K562 (cell line): ENCODE measurements at regions not wholly inside any gene's neighbourhood (a gene's known extent, or its start where the extent isn't known, plus 50 kb on each side); places are given as distances from the start of the nearest gene placed in this dataset.
"Not testable (repeated sequence)": the region's sequence is repeated elsewhere in the genome, so short reads cannot be mapped to it uniquely, and the experiment has no call there.

ENCODE experiments used
- ATAC-seq: fragments of 200-7000 bp; cut with Tn5 transposase; 3 replicates; pipeline ENCODE4 v1.9.1; 2020; ENCODE audit warnings: moderate library complexity
- BruUV-seq: library from RNA; stranded (reverse); fragments of 400-500 nt; replicated peaks from 2 replicates; lab custom pipeline; 2021; lab: Mats Ljungman, UMichigan
- CTCF ChIA-PET: fragments of 300-600 bp; formaldehyde crosslinking; extraction: SDS; loops from one replicate; lab custom pipeline; 2021; ENCODE audit warnings: low intra/inter-chr PET ratio; lab: Yijun Ruan, JAX
- POLR2A ChIA-PET: fragments of 300-600, 350-650 bp; sonication (Branson Sonifier 250); formaldehyde crosslinking; extraction: SDS; loops from one replicate; lab custom pipeline; 2021; ENCODE audit warnings: antibody characterized with exemption, inconsistent platforms; lab: Yijun Ruan, JAX
- DNase-seq, 4 experiments: peaks; one replicate each; pipeline versions ENCODE4 v3.0.0 to v3.0.0-alpha.2; 2011 to 2018; ENCODE audit warnings: low spot score in 3 of 4, mixed read lengths in 3 of 4; ENCODE audit errors: extremely low read depth in 1 of 4
- FAIRE-seq: peaks from 2 replicates; lab custom pipeline; 2011; peaks lifted over from hg19 to GRCh38; lab: Jason Lieb, UNC
- H2AFZ ChIP-seq: 2 replicates; pipeline ENCODE4 v1.6.0; 2011; ENCODE audit warnings: low read depth, low read length, control low read depth, inconsistent platforms
- H3K27ac ChIP-seq: fragments of 200-600 bp; 3 replicates; pipeline ENCODE4 v1.8.0; 2011; ENCODE audit warnings: low read depth, mild to moderate bottlenecking, control low read depth, inconsistent platforms, low read length, moderate library complexity, mixed read lengths; ENCODE audit errors: extremely low read depth
- H3K27me3 ChIP-seq, 2 experiments: fragments of 300-600 bp in 1 of 2; 2 replicates in 1 of 2; 3 replicates in 1 of 2; pipeline versions ENCODE4 v1.6.0 to v1.8.0; 2011; ENCODE audit warnings: inconsistent platforms in 2 of 2, low read length in 2 of 2, mild to moderate bottlenecking in 1 of 2, mixed read lengths in 1 of 2, moderate library complexity in 1 of 2; ENCODE audit not compliant: control insufficient read depth in 2 of 2, insufficient read depth in 2 of 2
- H3K36me3 ChIP-seq: fragments of 300-600 bp; 3 replicates; pipeline ENCODE4 v1.8.0; 2011; ENCODE audit warnings: mild to moderate bottlenecking, low read length, inconsistent platforms; ENCODE audit not compliant: control insufficient read depth, insufficient read depth
- H3K4me1 ChIP-seq, 2 experiments: fragments of 200-600 bp in 1 of 2; replicated peaks in 1 of 2; 2 replicates in 1 of 2; 3 replicates in 1 of 2; pipeline versions ENCODE4 v1.5.1 to v1.8.0; 2011; ENCODE audit warnings: inconsistent platforms in 2 of 2, low read length in 2 of 2, mild to moderate bottlenecking in 1 of 2, mixed read lengths in 1 of 2, moderate library complexity in 1 of 2; ENCODE audit not compliant: control insufficient read depth in 2 of 2, insufficient read depth in 2 of 2
- H3K4me2 ChIP-seq: 2 replicates; pipeline ENCODE4 v1.6.1; 2011; ENCODE audit warnings: low read length, control low read depth, inconsistent platforms, mixed read lengths; ENCODE audit not compliant: insufficient read depth
- H3K4me3 ChIP-seq: fragments of 200-600 bp; sonication (generic), shearing (Covaris generic); 2 replicates; pipeline ENCODE4 v1.5.1; 2016; ENCODE audit warnings: control low read depth, inconsistent platforms
- H3K79me2 ChIP-seq: fragments of 200-600 bp; 3 replicates; pipeline ENCODE4 v1.8.0; 2011; ENCODE audit warnings: low read length, inconsistent platforms; ENCODE audit not compliant: control insufficient read depth, insufficient read depth
- H3K9ac ChIP-seq, 2 experiments: 2 replicates each; pipeline versions ENCODE4 v1.6.0 to v1.6.1; 2011; ENCODE audit warnings: low read depth in 2 of 2, low read length in 2 of 2, control low read depth in 1 of 2, inconsistent platforms in 1 of 2, mild to moderate bottlenecking in 1 of 2, mixed read lengths in 1 of 2; ENCODE audit not compliant: insufficient read depth in 1 of 2
- H3K9me1 ChIP-seq: one replicate; pipeline ENCODE4 v1.6.0; 2011; ENCODE audit warnings: inconsistent platforms, mild to moderate bottlenecking, low read length, moderate library complexity; ENCODE audit not compliant: control insufficient read depth, insufficient read depth
- H3K9me3 ChIP-seq: replicated peaks from 2 replicates; pipeline ENCODE4 v1.5.1; 2011; ENCODE audit warnings: low read depth, low read length, inconsistent platforms; ENCODE audit not compliant: control insufficient read depth, insufficient read depth
- H4K20me1 ChIP-seq: replicated peaks from 2 replicates; pipeline ENCODE4 v1.6.1; 2011; ENCODE audit warnings: low read length, inconsistent platforms, mixed read lengths; ENCODE audit not compliant: control insufficient read depth, insufficient read depth
- CXXC5 ChIP-seq: fragments of 250-450 bp; sonication (Bioruptor Pico); IDR thresholded peaks from 2 replicates; pipeline ENCODE4 v1.8.0; 2022; ENCODE audit warnings: inconsistent platforms, mild to moderate bottlenecking, moderate library complexity
- EP400 ChIP-seq: fragments of 450-650 bp; IDR thresholded peaks from 2 replicates; pipeline ENCODE4 v1.6.1; 2017; ENCODE audit warnings: antibody characterized with exemption, mild to moderate bottlenecking, moderate library complexity
- FOXA3 ChIP-seq, 2 experiments: fragments of 450-650 bp in 1 of 2; sonication (generic) in 1 of 2; formaldehyde crosslinking; IDR thresholded peaks in 1 of 2; conservative IDR thresholded peaks in 1 of 2; 2 replicates each; pipeline versions ENCODE4 v1.4.0 to v1.8.0; 2020 to 2022; ENCODE audit warnings: mild to moderate bottlenecking in 2 of 2, missing genetic modification reagents in 1 of 2
- FOXK2 ChIP-seq, 2 experiments: fragments of 450-650 bp; IDR thresholded peaks in 1 of 2; conservative IDR thresholded peaks in 1 of 2; 2 replicates each; pipeline ENCODE4 v1.6.1; 2016; ENCODE audit warnings: low read depth in 2 of 2, mild to moderate bottlenecking in 1 of 2
- MYC ChIP-seq, 2 experiments: fragments of 250-450 bp in 1 of 2; sonication (Bioruptor Pico) in 1 of 2; IDR thresholded peaks; 2 replicates each; pipeline versions ENCODE4 v1.5.1 to v1.6.1; 2012 to 2021; ENCODE audit warnings: low read depth in 2 of 2, borderline replicate concordance in 1 of 2, improper control_type of control experiment in 1 of 2, low read length in 1 of 2, mild to moderate bottlenecking in 1 of 2, moderate library complexity in 1 of 2
- NFRKB ChIP-seq: fragments of 450-650 bp; IDR thresholded peaks from 2 replicates; pipeline ENCODE4 v1.6.1; 2016; ENCODE audit warnings: low read depth
- NRF1 ChIP-seq, 2 experiments: fragments of 450-650 bp; IDR thresholded peaks in 1 of 2; conservative IDR thresholded peaks in 1 of 2; 2 replicates each; pipeline ENCODE4 v1.6.1; 2014; ENCODE audit warnings: mild to moderate bottlenecking in 2 of 2
- PHF8 ChIP-seq: fragments of 200-600 bp; sonication (generic); IDR thresholded peaks from 2 replicates; pipeline ENCODE4 v1.6.1; 2012; ENCODE audit warnings: mixed run types, mild to moderate bottlenecking, inconsistent platforms, low read length, moderate library complexity, borderline replicate concordance
- POLR2H ChIP-seq: IDR thresholded peaks from 2 replicates; pipeline ENCODE4 v1.6.1; 2016; ENCODE audit warnings: missing genetic modification characterization, low read depth, mild to moderate bottlenecking, control low read depth, missing compliant biosample characterization, moderate library complexity
- SUPT5H ChIP-seq: fragments of 450-650 bp; IDR thresholded peaks from 2 replicates; pipeline ENCODE4 v1.6.1; 2016
- TAF7 ChIP-seq: fragments of 450-650 bp; IDR thresholded peaks from 2 replicates; pipeline ENCODE4 v1.6.1; 2016; ENCODE audit warnings: missing genetic modification characterization, missing compliant biosample characterization
- ZNF12 ChIP-seq: sonication (generic); formaldehyde crosslinking; IDR thresholded peaks from 2 replicates; pipeline ENCODE4 v1.4.0; 2020; ENCODE audit warnings: mild to moderate bottlenecking, missing genetic modification reagents
- WGBS: fragments of 100-300 bp; shearing (Covaris generic); methylation state at CpG from one replicate; pipeline ENCODE4 v1.1.6; 2016; ENCODE audit warnings: low coverage, mixed read lengths; ENCODE audit not compliant: insufficient coverage; ENCODE audit errors: missing lambda C conversion rate; 5-methylcytosine and 5-hydroxymethylcytosine counted together
- in situ Hi-C: fragments of 300-500 bp; cut with MboI; formaldehyde crosslinking; loops from 4 replicates; pipeline ENCODE4 v1.15.0; 2018; ENCODE audit warnings: inconsistent platforms, mixed read lengths
- intact Hi-C: fragments of 100-400 bp; cut with micrococcal nuclease; formaldehyde crosslinking; loops from 2 replicates; pipeline ENCODE4 v1.14.2; 2022
- TF ChIP-seq, protein P1 (sequence below): fragments of 450-650 bp; IDR thresholded peaks from 2 replicates; pipeline ENCODE4 v1.6.1; 2016
- TF ChIP-seq, protein P2 (sequence below): fragments of 200-800 bp; sonication (Bioruptor generic); IDR thresholded peaks from 2 replicates; pipeline ENCODE4 v1.6.1; 2017; ENCODE audit warnings: missing genetic modification characterization, missing compliant biosample characterization
- TF ChIP-seq, protein P3 (sequence below), 2 experiments: fragments of 450-650 bp; conservative IDR thresholded peaks; 2 replicates each; pipeline ENCODE4 v1.6.1; 2017; ENCODE audit warnings: mild to moderate bottlenecking in 2 of 2, moderate library complexity in 2 of 2

DNA sequence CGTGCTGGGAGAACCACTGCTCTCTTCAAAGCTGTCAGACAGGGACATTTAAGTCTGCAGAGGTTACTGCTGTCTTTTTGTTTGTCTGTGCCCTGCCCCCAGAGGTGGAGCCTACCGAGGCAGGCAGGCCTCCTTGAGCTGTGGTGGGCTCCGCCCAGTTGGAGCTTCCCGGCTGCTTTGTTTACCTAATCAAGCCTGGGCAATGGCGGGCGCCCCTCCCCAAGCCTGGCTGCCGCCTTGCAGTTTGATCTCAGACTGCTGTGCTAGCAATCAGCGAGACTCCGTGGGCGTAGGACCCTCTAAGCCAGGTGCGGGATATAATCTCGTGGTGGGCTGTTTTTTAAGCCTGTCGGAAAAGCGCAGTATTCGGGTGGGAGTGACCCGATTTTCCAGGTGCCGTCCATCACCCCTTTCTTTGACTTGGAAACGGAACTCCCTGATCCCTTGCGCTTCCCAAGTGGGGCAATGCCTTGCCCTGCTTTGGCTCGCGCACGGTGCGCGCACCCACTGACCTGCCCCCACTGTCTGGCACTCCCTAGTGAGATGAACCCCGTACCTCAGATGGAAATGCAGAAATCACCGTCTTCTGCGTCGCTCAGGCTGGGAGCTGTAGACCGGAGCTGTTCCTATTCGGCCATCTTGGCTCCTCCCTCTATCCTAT, 617.0 kb downstream of the ADCYAP1 start:
- H3K9me1 ChIP-seq; H3K4me1 ChIP-seq; FAIRE-seq; H4K20me1 ChIP-seq; CTCF ChIA-PET; H3K9me3 ChIP-seq; DNase-seq; in situ Hi-C loops; intact Hi-C loops; H3K36me3 ChIP-seq; H3K27me3 ChIP-seq; H3K79me2 ChIP-seq; TF ChIP-seq MYC (IDR thresholded peaks at IDR 0.05; ENCODE audit: low read depth, low read length): not testable (repeated sequence)
- Histone ChIP-seq H3K4me3 (peak overlapping the region; percentile 43), H3K4me2 (peak overlapping the region; percentile 72), H2AFZ (peak overlapping the region; percentile 81), H3K9ac (peak overlapping the region; percentile 40 to 83), H3K27ac (peak overlapping the region; percentile 1; the same call in 2 of the 3 replicates)
- POLR2A ChIA-PET: interaction anchor here (0.7 to 1.2 kb wide), 3 partner anchors 22 to 1447 kb away, joined by 3 read pairs; no protein-coding TSS in a partner anchor
- TSS peak; percentile 13 for BruUV-seq
- peak; percentile 69 for ATAC-seq
- TF ChIP-seq SUPT5H: 0 out of 2 replicates have a peak, but pooled peaks have one; percentile 34
- TF ChIP-seq POLR2H (tag): 0 out of 2 replicates have a peak, but pooled peaks have one; percentile 19
- TF ChIP-seq, protein P1, sequence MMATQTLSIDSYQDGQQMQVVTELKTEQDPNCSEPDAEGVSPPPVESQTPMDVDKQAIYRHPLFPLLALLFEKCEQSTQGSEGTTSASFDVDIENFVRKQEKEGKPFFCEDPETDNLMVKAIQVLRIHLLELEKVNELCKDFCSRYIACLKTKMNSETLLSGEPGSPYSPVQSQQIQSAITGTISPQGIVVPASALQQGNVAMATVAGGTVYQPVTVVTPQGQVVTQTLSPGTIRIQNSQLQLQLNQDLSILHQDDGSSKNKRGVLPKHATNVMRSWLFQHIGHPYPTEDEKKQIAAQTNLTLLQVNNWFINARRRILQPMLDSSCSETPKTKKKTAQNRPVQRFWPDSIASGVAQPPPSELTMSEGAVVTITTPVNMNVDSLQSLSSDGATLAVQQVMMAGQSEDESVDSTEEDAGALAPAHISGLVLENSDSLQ: peak; percentile 35
- TF ChIP-seq PHF8: peak; percentile 15; the same call in 1 of the 2 replicates
- TF ChIP-seq EP400: peak; percentile 42; the same call in 1 of the 2 replicates
- 0 out of 2 replicates have a peak, but pooled peaks have one; percentile 24 for TF ChIP-seq MYC (CRISPR knock-in tag; IDR thresholded peaks at IDR 0.05; ENCODE audit: borderline replicate concordance, low read depth)
- TF ChIP-seq, protein P2, sequence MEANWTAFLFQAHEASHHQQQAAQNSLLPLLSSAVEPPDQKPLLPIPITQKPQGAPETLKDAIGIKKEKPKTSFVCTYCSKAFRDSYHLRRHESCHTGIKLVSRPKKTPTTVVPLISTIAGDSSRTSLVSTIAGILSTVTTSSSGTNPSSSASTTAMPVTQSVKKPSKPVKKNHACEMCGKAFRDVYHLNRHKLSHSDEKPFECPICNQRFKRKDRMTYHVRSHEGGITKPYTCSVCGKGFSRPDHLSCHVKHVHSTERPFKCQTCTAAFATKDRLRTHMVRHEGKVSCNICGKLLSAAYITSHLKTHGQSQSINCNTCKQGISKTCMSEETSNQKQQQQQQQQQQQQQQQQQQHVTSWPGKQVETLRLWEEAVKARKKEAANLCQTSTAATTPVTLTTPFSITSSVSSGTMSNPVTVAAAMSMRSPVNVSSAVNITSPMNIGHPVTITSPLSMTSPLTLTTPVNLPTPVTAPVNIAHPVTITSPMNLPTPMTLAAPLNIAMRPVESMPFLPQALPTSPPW (CRISPR knock-in tag): peak; percentile 29
- TF ChIP-seq, protein P3, sequence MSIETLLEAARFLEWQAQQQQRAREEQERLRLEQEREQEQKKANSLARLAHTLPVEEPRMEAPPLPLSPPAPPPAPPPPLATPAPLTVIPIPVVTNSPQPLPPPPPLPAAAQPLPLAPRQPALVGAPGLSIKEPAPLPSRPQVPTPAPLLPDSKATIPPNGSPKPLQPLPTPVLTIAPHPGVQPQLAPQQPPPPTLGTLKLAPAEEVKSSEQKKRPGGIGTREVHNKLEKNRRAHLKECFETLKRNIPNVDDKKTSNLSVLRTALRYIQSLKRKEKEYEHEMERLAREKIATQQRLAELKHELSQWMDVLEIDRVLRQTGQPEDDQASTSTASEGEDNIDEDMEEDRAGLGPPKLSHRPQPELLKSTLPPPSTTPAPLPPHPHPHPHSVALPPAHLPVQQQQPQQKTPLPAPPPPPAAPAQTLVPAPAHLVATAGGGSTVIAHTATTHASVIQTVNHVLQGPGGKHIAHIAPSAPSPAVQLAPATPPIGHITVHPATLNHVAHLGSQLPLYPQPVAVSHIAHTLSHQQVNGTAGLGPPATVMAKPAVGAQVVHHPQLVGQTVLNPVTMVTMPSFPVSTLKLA (conservative IDR thresholded peaks at IDR 0.05): peak; percentile 31 to 55
- peak; percentile 88 for TF ChIP-seq NFRKB
- TF ChIP-seq FOXA3 (CRISPR knock-in tag; conservative IDR thresholded peaks at IDR 0.05 in 1 of 2, IDR thresholded peaks at IDR 0.05 in 1 of 2): peak in 1 of 2 experiments; percentile 77; a peak in 2 of 4 replicates
- TF ChIP-seq ZNF12: 0 out of 2 replicates have a peak, but pooled peaks have one; percentile 42
- peak; percentile 81 to 83; a peak in 3 of 4 replicates for TF ChIP-seq FOXK2 (conservative IDR thresholded peaks at IDR 0.05 in 1 of 2, IDR thresholded peaks at IDR 0.05 in 1 of 2; ENCODE audit: low read depth in 2 of 2)
- peak in 1 of 2 experiments; percentile 15; a peak in 2 of 4 replicates for TF ChIP-seq NRF1 (conservative IDR thresholded peaks at IDR 0.05 in 1 of 2, IDR thresholded peaks at IDR 0.05 in 1 of 2)
- TF ChIP-seq TAF7 (tag): peak; percentile 70; the same call in 1 of the 2 replicates
- TF ChIP-seq CXXC5: 0 out of 2 replicates have a peak, but pooled peaks have one; percentile 19
- whole genome bisulfite sequencing: 5% methylated on average over 28 of the region's 30 CpGs
